GM12878 (cell line): ENCODE measurements at regions not wholly inside any gene's neighbourhood (a gene's known extent, or its start where the extent isn't known, plus 50 kb on each side); places are given as distances from the start of the nearest gene placed in this dataset.

Experiments used
- JUND ChIP-seq: IDR thresholded peaks from 2 replicates; pipeline ENCODE4 v1.6.1; 2012; ENCODE audit warnings: low read depth, mild to moderate bottlenecking, low read length, improper control_type of control experiment, moderate library complexity
- NFYB ChIP-seq: IDR thresholded peaks from 2 replicates; pipeline ENCODE4 v1.6.1; 2011; ENCODE audit warnings: low read depth, mild to moderate bottlenecking, low read length, improper control_type of control experiment, moderate library complexity; ENCODE audit not compliant: insufficient read depth
- YY1 ChIP-seq: IDR thresholded peaks from 2 replicates; pipeline ENCODE4 v1.6.1; 2011; ENCODE audit warnings: low read depth, mild to moderate bottlenecking, low read length
- ZNF24 ChIP-seq: fragments of 450-650 bp; IDR thresholded peaks from 2 replicates; pipeline ENCODE4 v1.6.1; 2017; ENCODE audit warnings: antibody characterized with exemption, mild to moderate bottlenecking

- TF ChIP-seq NFYB (no peak), ZNF24 (no peak), JUND (no peak), YY1 (no peak)
Observed at GRCh38 chr2:117019357-117019756, 795.1 kb upstream of the DDX18 start.
